ENCODE measurements at regions not wholly inside any gene's neighbourhood (a gene's known extent, or its start where the extent isn't known, plus 50 kb on each side); places are given as distances from the start of the nearest gene placed in this dataset.

DNA sequence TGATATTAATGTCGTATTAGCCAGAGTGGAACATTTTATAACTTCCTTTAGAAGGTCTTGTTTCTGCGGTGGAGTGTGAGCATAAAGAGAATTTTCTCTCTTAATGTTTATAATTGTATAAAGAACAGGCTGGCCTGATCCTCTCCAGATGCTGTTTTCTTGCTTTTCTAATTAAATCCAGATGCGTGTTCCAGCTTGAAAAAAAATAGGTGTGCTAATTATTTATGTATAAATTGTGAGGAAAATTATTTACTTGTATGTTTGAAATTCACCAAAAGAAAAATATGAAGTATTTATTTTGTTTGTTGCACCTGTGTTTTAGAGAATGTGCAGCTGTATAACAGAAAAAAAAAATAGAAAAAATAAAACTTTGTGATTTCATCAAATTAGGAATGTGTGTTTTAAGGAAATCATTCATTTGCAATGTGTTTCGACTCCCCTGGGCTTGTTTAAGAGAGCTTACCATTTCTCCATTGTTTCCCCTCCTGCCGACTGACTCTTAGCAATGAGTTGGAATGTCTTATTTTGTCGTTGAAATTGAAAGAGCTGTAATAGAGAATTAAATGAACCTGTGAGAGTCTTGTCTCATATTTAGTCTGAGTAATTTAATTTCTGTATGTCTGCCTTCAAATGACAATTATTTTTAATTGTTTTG, 220.1 kb upstream of the NXPH2 start:
- H3K27ac ChIP-seq (ENCODE audit: low read length): no peak overlapping the region
- H3K9ac ChIP-seq (ENCODE audit: low read length): no peak overlapping the region
- no peaks in the 10 kb centered on the region for H3K9me2 ChIP-seq (ENCODE audit: insufficient read depth, low read length)
- H4K20me1 ChIP-seq (ENCODE audit: insufficient read depth): no peaks in the 10 kb centered on the region
- H3K79me2 ChIP-seq (replicated peaks; ENCODE audit: insufficient read depth, low read length): no peaks in the 10 kb centered on the region
- no peaks in the 10 kb centered on the region for H3F3A ChIP-seq (ENCODE audit: insufficient read depth, low read length, poor library complexity, severe bottlenecking)
- no peak overlapping the region for H3K4me2 ChIP-seq (ENCODE audit: low read length)
- no peak overlapping the region for H2AFZ ChIP-seq (ENCODE audit: low read depth, low read length)
- no peak overlapping the region for H3K4me3 ChIP-seq (ENCODE audit: low read length)
- H3K36me3 ChIP-seq (ENCODE audit: insufficient read depth, low read length): no peaks in the 10 kb centered on the region
- H3K9me3 ChIP-seq (ENCODE audit: low read length): no peaks in the 10 kb centered on the region
- no peaks in the 10 kb centered on the region for H3K27me3 ChIP-seq (ENCODE audit: insufficient read depth, low read depth, low read length)
- TF ChIP-seq EP300 (conservative IDR thresholded peaks at IDR 0.05; ENCODE audit: poor library complexity, severe bottlenecking): no peak
- no peak for TF ChIP-seq SMC3 (conservative IDR thresholded peaks at IDR 0.05; ENCODE audit: poor library complexity)
- TF ChIP-seq EZH2 (IDR thresholded peaks at IDR 0.05; ENCODE audit: borderline replicate concordance, insufficient read depth, low read length, poor library complexity, severe bottlenecking): no peak

DNA sequence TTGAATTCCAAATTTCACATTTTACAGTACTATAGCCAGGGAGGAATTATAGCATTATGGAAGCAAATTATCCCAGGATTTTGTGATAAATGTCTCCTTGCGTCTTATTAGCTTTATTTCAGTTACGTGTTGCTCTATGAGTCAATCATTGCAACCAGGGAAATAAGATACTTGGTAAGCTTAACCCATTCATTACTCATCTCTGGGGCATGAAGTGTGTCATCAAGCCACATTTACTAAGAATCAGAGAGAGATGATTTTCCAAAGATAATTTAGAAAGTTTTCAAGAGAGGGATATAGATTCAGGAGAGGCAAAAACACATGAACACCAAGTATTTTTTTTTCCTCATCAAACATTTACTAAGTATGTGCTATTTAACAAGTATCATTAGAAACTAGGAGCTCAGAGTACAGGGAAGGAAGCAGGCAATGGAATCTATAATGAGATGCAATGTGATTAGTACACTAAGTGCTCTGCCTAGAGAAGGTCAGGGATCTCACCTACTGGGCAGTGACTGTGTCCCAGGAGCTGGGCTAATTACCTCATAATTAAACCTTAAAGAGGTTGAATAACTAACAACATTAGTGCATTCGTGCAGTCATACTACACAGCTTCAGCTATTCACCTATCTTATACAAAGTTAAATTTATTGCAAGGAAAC, 217.8 kb upstream of the NXPH2 start:
- H3K27me3 ChIP-seq (ENCODE audit: insufficient read depth, low read depth, low read length): no peaks in the 10 kb centered on the region
- no peaks in the 10 kb centered on the region for H3K79me2 ChIP-seq (replicated peaks; ENCODE audit: insufficient read depth, low read length)
- no peak for TF ChIP-seq TAF1 (IDR thresholded peaks at IDR 0.05; ENCODE audit: low read depth)
- TF ChIP-seq, protein P1, sequence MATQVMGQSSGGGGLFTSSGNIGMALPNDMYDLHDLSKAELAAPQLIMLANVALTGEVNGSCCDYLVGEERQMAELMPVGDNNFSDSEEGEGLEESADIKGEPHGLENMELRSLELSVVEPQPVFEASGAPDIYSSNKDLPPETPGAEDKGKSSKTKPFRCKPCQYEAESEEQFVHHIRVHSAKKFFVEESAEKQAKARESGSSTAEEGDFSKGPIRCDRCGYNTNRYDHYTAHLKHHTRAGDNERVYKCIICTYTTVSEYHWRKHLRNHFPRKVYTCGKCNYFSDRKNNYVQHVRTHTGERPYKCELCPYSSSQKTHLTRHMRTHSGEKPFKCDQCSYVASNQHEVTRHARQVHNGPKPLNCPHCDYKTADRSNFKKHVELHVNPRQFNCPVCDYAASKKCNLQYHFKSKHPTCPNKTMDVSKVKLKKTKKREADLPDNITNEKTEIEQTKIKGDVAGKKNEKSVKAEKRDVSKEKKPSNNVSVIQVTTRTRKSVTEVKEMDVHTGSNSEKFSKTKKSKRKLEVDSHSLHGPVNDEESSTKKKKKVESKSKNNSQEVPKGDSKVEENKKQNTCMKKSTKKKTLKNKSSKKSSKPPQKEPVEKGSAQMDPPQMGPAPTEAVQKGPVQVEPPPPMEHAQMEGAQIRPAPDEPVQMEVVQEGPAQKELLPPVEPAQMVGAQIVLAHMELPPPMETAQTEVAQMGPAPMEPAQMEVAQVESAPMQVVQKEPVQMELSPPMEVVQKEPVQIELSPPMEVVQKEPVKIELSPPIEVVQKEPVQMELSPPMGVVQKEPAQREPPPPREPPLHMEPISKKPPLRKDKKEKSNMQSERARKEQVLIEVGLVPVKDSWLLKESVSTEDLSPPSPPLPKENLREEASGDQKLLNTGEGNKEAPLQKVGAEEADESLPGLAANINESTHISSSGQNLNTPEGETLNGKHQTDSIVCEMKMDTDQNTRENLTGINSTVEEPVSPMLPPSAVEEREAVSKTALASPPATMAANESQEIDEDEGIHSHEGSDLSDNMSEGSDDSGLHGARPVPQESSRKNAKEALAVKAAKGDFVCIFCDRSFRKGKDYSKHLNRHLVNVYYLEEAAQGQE (IDR thresholded peaks at IDR 0.05; ENCODE audit: borderline replicate concordance): no peak
- TF ChIP-seq, protein P2, sequence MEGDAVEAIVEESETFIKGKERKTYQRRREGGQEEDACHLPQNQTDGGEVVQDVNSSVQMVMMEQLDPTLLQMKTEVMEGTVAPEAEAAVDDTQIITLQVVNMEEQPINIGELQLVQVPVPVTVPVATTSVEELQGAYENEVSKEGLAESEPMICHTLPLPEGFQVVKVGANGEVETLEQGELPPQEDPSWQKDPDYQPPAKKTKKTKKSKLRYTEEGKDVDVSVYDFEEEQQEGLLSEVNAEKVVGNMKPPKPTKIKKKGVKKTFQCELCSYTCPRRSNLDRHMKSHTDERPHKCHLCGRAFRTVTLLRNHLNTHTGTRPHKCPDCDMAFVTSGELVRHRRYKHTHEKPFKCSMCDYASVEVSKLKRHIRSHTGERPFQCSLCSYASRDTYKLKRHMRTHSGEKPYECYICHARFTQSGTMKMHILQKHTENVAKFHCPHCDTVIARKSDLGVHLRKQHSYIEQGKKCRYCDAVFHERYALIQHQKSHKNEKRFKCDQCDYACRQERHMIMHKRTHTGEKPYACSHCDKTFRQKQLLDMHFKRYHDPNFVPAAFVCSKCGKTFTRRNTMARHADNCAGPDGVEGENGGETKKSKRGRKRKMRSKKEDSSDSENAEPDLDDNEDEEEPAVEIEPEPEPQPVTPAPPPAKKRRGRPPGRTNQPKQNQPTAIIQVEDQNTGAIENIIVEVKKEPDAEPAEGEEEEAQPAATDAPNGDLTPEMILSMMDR (IDR thresholded peaks at IDR 0.05; ENCODE audit: poor library complexity, severe bottlenecking): no peak
- TF ChIP-seq MXI1 (conservative IDR thresholded peaks at IDR 0.05; ENCODE audit: poor library complexity, severe bottlenecking): no peak
- TF ChIP-seq SMC3 (conservative IDR thresholded peaks at IDR 0.05; ENCODE audit: poor library complexity): no peak
- no peak for TF ChIP-seq EZH2 (IDR thresholded peaks at IDR 0.05; ENCODE audit: borderline replicate concordance, insufficient read depth, low read length, poor library complexity, severe bottlenecking)
- H3F3A ChIP-seq (ENCODE audit: insufficient read depth, low read length, poor library complexity, severe bottlenecking): no peaks in the 10 kb centered on the region
- no peaks in the 10 kb centered on the region for H4K20me1 ChIP-seq (ENCODE audit: insufficient read depth)
- H3K4me3 ChIP-seq (ENCODE audit: low read length): no peak overlapping the region
- H3K9me2 ChIP-seq (ENCODE audit: insufficient read depth, low read length): no peaks in the 10 kb centered on the region
- H3K4me2 ChIP-seq (ENCODE audit: low read length): no peak overlapping the region
- no peak overlapping the region for H2AFZ ChIP-seq (ENCODE audit: low read depth, low read length)
- H3K9ac ChIP-seq (ENCODE audit: low read length): no peak overlapping the region
- H3K27ac ChIP-seq (ENCODE audit: low read length): no peak overlapping the region
- H3K36me3 ChIP-seq (ENCODE audit: insufficient read depth, low read length): no peaks in the 10 kb centered on the region
- no peaks in the 10 kb centered on the region for H3K9me3 ChIP-seq (ENCODE audit: low read length)
